Osteocyte (in vitro differentiated cells): ENCODE measurements at regions not wholly inside any gene's neighbourhood (a gene's known extent, or its start where the extent isn't known, plus 50 kb on each side); places are given as distances from the start of the nearest gene placed in this dataset.

Source experiments
- DNase-seq: peaks from one replicate; pipeline ENCODE4 v3.0.0; 2021; ENCODE audit warnings: mixed read lengths; ENCODE audit not compliant: unreplicated experiment; ENCODE audit errors: extremely low spot score
- H3K27ac Mint-ChIP-seq: one replicate; pipeline ENCODE4 v1.8.0; 2021; ENCODE audit warnings: mild to moderate bottlenecking, mixed read lengths; ENCODE audit not compliant: unreplicated experiment
- H3K27me3 Mint-ChIP-seq: one replicate; pipeline ENCODE4 v1.8.0; 2021; ENCODE audit warnings: mixed read lengths; ENCODE audit not compliant: unreplicated experiment
- H3K36me3 Mint-ChIP-seq: one replicate; pipeline ENCODE4 v1.8.0; 2021; ENCODE audit warnings: mixed read lengths; ENCODE audit not compliant: unreplicated experiment
- H3K4me1 Mint-ChIP-seq: one replicate; pipeline ENCODE4 v1.8.0; 2021; ENCODE audit warnings: mixed read lengths; ENCODE audit not compliant: unreplicated experiment
- H3K4me3 Mint-ChIP-seq: one replicate; pipeline ENCODE4 v1.8.0; 2021; ENCODE audit warnings: mild to moderate bottlenecking, moderate library complexity, mixed read lengths; ENCODE audit not compliant: unreplicated experiment
- H3K9me3 Mint-ChIP-seq: one replicate; pipeline ENCODE4 v1.8.0; 2021; ENCODE audit warnings: mixed read lengths; ENCODE audit not compliant: unreplicated experiment
- CTCF ChIP-seq: fragments of 200-600 bp; sonication (generic); IDR thresholded peaks from 2 replicates; pipeline ENCODE4 v1.5.0; 2021; ENCODE audit warnings: antibody characterized with exemption, mild to moderate bottlenecking, moderate library complexity

- H3K36me3 Mint-ChIP-seq = no peaks in the 10 kb centered on the region
- H3K4me1 Mint-ChIP-seq = peaks cover 17% of the 10 kb centered on the region
- TF ChIP-seq CTCF = no peak
- no peak for DNase-seq
- peaks cover 3% of the 10 kb centered on the region for H3K9me3 Mint-ChIP-seq
- H3K4me3 Mint-ChIP-seq = no peak overlapping the region
- no peaks in the 10 kb centered on the region for H3K27me3 Mint-ChIP-seq
- no peak overlapping the region for H3K27ac Mint-ChIP-seq
Measured at GRCh38 chr3:29128001-29128400, 152.9 kb upstream of the RBMS3 start.

- Mint-ChIP-seq H3K4me1 (peaks cover 2% of the 10 kb centered on the region), H3K27ac (no peak overlapping the region), H3K27me3 (no peaks in the 10 kb centered on the region), H3K9me3 (no peaks in the 10 kb centered on the region), H3K4me3 (no peak overlapping the region), H3K36me3 (no peaks in the 10 kb centered on the region)
- TF ChIP-seq CTCF = no peak
- DNase-seq = no peak
Measured at GRCh38 chr3:29137601-29138000, 143.3 kb upstream of the RBMS3 start.

GRCh38 chr3:29138171-29138570 lies 142.7 kb upstream of the RBMS3 start:
- H3K4me1 Mint-ChIP-seq = peaks cover 2% of the 10 kb centered on the region
- no peak for DNase-seq
- no peaks in the 10 kb centered on the region for H3K9me3 Mint-ChIP-seq
- H3K27me3 Mint-ChIP-seq = no peaks in the 10 kb centered on the region
- no peak overlapping the region for H3K4me3 Mint-ChIP-seq
- H3K27ac Mint-ChIP-seq = no peak overlapping the region
- no peaks in the 10 kb centered on the region for H3K36me3 Mint-ChIP-seq
- TF ChIP-seq CTCF = no peak

GRCh38 chr3:29140666-29141065 lies 140.2 kb upstream of the RBMS3 start:
- TF ChIP-seq CTCF = no peak
- Mint-ChIP-seq H3K4me3 (no peak overlapping the region), H3K27me3 (no peaks in the 10 kb centered on the region), H3K27ac (no peak overlapping the region), H3K36me3 (no peaks in the 10 kb centered on the region), H3K4me1 (peaks cover 14% of the 10 kb centered on the region), H3K9me3 (no peaks in the 10 kb centered on the region)
- no peak for DNase-seq

GRCh38 chr3:29141197-29141917 lies 139.5 kb upstream of the RBMS3 start:
- Mint-ChIP-seq H3K27ac (no peak overlapping the region), H3K36me3 (no peaks in the 10 kb centered on the region), H3K4me1 (peaks cover 14% of the 10 kb centered on the region), H3K27me3 (no peaks in the 10 kb centered on the region), H3K4me3 (no peak overlapping the region), H3K9me3 (no peaks in the 10 kb centered on the region)
- no peak for DNase-seq
- TF ChIP-seq CTCF = no peak
